DOHH2 (cell line): ENCODE measurements at regions not wholly inside any gene's neighbourhood (a gene's known extent, or its start where the extent isn't known, plus 50 kb on each side); places are given as distances from the start of the nearest gene placed in this dataset.

Experiments used
- H3F3A ChIP-seq: fragments of 200-600 bp; sonication (generic), shearing (Covaris generic); 2 replicates; pipeline ENCODE4 v1.6.0; 2016; ENCODE audit warnings: antibody characterized with exemption, mild to moderate bottlenecking; ENCODE audit not compliant: control insufficient read depth, insufficient read depth
- H3K27ac ChIP-seq: fragments of 200-600 bp; sonication (generic); 2 replicates; pipeline ENCODE4 v1.5.1; 2014; ENCODE audit warnings: low read depth, mild to moderate bottlenecking, low read length, moderate library complexity
- H3K27me3 ChIP-seq: fragments of 200-600 bp; sonication (generic); 2 replicates; pipeline ENCODE4 v1.6.1; 2014; ENCODE audit warnings: mild to moderate bottlenecking, low read length, mixed read lengths; ENCODE audit not compliant: control insufficient read depth
- H3K36me3 ChIP-seq: fragments of 200-600 bp; sonication (generic); 2 replicates; pipeline ENCODE4 v1.6.1; 2014; ENCODE audit warnings: mild to moderate bottlenecking, low read length, moderate library complexity, mixed read lengths; ENCODE audit not compliant: control insufficient read depth
- H3K4me1 ChIP-seq: fragments of 200-600 bp; sonication (generic); 2 replicates; pipeline ENCODE4 v1.6.1; 2014; ENCODE audit warnings: mild to moderate bottlenecking, low read length, mixed read lengths; ENCODE audit not compliant: control insufficient read depth
- H3K4me2 ChIP-seq: fragments of 200-600 bp; sonication (generic); 2 replicates; pipeline ENCODE4 v1.6.0; 2014; ENCODE audit warnings: mild to moderate bottlenecking, low read length, moderate library complexity
- H3K4me3 ChIP-seq: fragments of 200-600 bp; sonication (generic); 2 replicates; pipeline ENCODE4 v1.5.1; 2014; ENCODE audit warnings: mild to moderate bottlenecking, low read length, mixed read lengths
- H3K79me2 ChIP-seq: fragments of 200-600 bp; sonication (generic); 2 replicates; pipeline ENCODE4 v1.6.1; 2014; ENCODE audit warnings: mild to moderate bottlenecking, low read length, mixed read lengths; ENCODE audit not compliant: control insufficient read depth
- H3K9me2 ChIP-seq: fragments of 200-600 bp; sonication (generic); replicated peaks from 2 replicates; pipeline ENCODE4 v1.6.1; 2014; ENCODE audit warnings: mild to moderate bottlenecking, low read length, mixed read lengths; ENCODE audit not compliant: control insufficient read depth
- H3K9me3 ChIP-seq: fragments of 200-600 bp; sonication (generic); 2 replicates; pipeline ENCODE4 v1.6.1; 2014; ENCODE audit warnings: antibody characterized with exemption, low read length, mixed read lengths; ENCODE audit not compliant: control insufficient read depth, insufficient read depth
- H4K20me1 ChIP-seq: fragments of 200-600 bp; sonication (generic); 2 replicates; pipeline ENCODE4 v1.6.0; 2014; ENCODE audit warnings: low read depth, mild to moderate bottlenecking, antibody characterized with exemption, low read length, moderate library complexity; ENCODE audit not compliant: control insufficient read depth, insufficient read depth
- EZH2phosphoT487 ChIP-seq: fragments of 200-600 bp; sonication (generic); IDR thresholded peaks from 2 replicates; pipeline ENCODE4 v1.6.1; 2017; ENCODE audit warnings: borderline replicate concordance, mild to moderate bottlenecking, antibody characterized with exemption, low read length, moderate library complexity, mixed read lengths
- TF ChIP-seq, protein P1 (sequence below): fragments of 200-600 bp; sonication (generic); IDR thresholded peaks from one replicate; pipeline ENCODE4 v1.5.1; 2014; ENCODE audit warnings: antibody characterized with exemption, mild to moderate bottlenecking, low read depth, low read length; ENCODE audit not compliant: poor library complexity, severe bottlenecking

GRCh38 chr4:77310931-77311330 lies 153.9 kb downstream of the CCNG2 start:
- Histone ChIP-seq H3K4me2 (no peak overlapping the region), H3K27me3 (0 out of 2 replicates have a peak, but pooled peaks cover 2% of the 10 kb centered on the region), H3K4me3 (no peak overlapping the region), H3K4me1 (no peaks in the 10 kb centered on the region), H3K9me2 (no peaks in the 10 kb centered on the region), H3K27ac (no peak overlapping the region), H4K20me1 (no peaks in the 10 kb centered on the region), H3K79me2 (no peaks in the 10 kb centered on the region), H3K9me3 (no peaks in the 10 kb centered on the region), H3K36me3 (no peaks in the 10 kb centered on the region), H3F3A (no peaks in the 10 kb centered on the region)
- TF ChIP-seq EZH2phosphoT487 = no peak
- TF ChIP-seq, protein P1, sequence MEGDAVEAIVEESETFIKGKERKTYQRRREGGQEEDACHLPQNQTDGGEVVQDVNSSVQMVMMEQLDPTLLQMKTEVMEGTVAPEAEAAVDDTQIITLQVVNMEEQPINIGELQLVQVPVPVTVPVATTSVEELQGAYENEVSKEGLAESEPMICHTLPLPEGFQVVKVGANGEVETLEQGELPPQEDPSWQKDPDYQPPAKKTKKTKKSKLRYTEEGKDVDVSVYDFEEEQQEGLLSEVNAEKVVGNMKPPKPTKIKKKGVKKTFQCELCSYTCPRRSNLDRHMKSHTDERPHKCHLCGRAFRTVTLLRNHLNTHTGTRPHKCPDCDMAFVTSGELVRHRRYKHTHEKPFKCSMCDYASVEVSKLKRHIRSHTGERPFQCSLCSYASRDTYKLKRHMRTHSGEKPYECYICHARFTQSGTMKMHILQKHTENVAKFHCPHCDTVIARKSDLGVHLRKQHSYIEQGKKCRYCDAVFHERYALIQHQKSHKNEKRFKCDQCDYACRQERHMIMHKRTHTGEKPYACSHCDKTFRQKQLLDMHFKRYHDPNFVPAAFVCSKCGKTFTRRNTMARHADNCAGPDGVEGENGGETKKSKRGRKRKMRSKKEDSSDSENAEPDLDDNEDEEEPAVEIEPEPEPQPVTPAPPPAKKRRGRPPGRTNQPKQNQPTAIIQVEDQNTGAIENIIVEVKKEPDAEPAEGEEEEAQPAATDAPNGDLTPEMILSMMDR = no peak

GRCh38 chr4:77314697-77315096 lies 157.7 kb downstream of the CCNG2 start:
- no peaks in the 10 kb centered on the region for H3K36me3 ChIP-seq
- 0 out of 2 replicates have a peak, but pooled peaks cover 5% of the 10 kb centered on the region for H3K9me3 ChIP-seq
- H3F3A ChIP-seq = no peaks in the 10 kb centered on the region
- no peak overlapping the region for H3K4me2 ChIP-seq
- TF ChIP-seq, protein P1 = no peak
- H3K4me3 ChIP-seq = no peak overlapping the region
- no peak overlapping the region for H3K27ac ChIP-seq
- no peaks in the 10 kb centered on the region for H3K79me2 ChIP-seq
- no peaks in the 10 kb centered on the region for H3K4me1 ChIP-seq
- H3K27me3 ChIP-seq = no peaks in the 10 kb centered on the region
- H3K9me2 ChIP-seq = no peaks in the 10 kb centered on the region
- H4K20me1 ChIP-seq = no peaks in the 10 kb centered on the region

GRCh38 chr4:77327151-77327550 lies 170.1 kb downstream of the CCNG2 start:
- no peak for TF ChIP-seq EZH2phosphoT487
- TF ChIP-seq, protein P1 = no peak
- no peaks in the 10 kb centered on the region for H3K9me2 ChIP-seq

More at GRCh38 chr4:77327151-77327550, 170.1 kb downstream of the CCNG2 start:
- Histone ChIP-seq H3K36me3 (no peaks in the 10 kb centered on the region), H4K20me1 (no peaks in the 10 kb centered on the region), H3K4me1 (no peaks in the 10 kb centered on the region), H3K27ac (no peak overlapping the region), H3K79me2 (no peaks in the 10 kb centered on the region), H3F3A (no peaks in the 10 kb centered on the region), H3K9me3 (peaks cover 2% of the 10 kb centered on the region; the same call in 1 of the 2 replicates), H3K4me2 (no peak overlapping the region), H3K4me3 (no peak overlapping the region), H3K27me3 (no peaks in the 10 kb centered on the region)
